Activated CD4-positive, alpha-beta T cell treated with anti-CD3 and anti-CD28 coated beads for 4 hours (primary cell): ENCODE measurements at regions not wholly inside any gene's neighbourhood (a gene's known extent, or its start where the extent isn't known, plus 50 kb on each side); places are given as distances from the start of the nearest gene placed in this dataset.

Experiments used
- DNase-seq, 2 donors: peaks; one replicate each; pipeline ENCODE4 v3.0.0-alpha.2; 2020

- DNase-seq: no peak
Measured at GRCh38 chr14:65252482-65253255, 150.4 kb upstream of the MAX start.

GRCh38 chr14:65255029-65255545 is 152.8 kb upstream of the MAX start:
- no peak for DNase-seq

GRCh38 chr14:65255583-65256461 is 153.5 kb upstream of the MAX start:
- DNase-seq: no peak

- DNase-seq: no peak
Measured at GRCh38 chr14:65256714-65257113, 154.4 kb upstream of the MAX start.

GRCh38 chr14:65257425-65257824 is 155.1 kb upstream of the FUT8 start:
- DNase-seq: no peak

- DNase-seq: no peak
Measured at GRCh38 chr14:65258391-65258790, 154.1 kb upstream of the FUT8 start.

GRCh38 chr14:65259000-65259399 is 153.5 kb upstream of the FUT8 start:
- no peak for DNase-seq

GRCh38 chr14:65260786-65261185 is 151.7 kb upstream of the FUT8 start:
- no peak for DNase-seq

GRCh38 chr14:65261425-65261920 is 151.1 kb upstream of the FUT8 start:
- DNase-seq: no peak

- no peak for DNase-seq
Measured at GRCh38 chr14:65261946-65262345, 150.6 kb upstream of the FUT8 start.

GRCh38 chr14:65263177-65263788 is 149.2 kb upstream of the FUT8 start:
- no peak for DNase-seq

GRCh38 chr14:65267856-65268255 is 144.7 kb upstream of the FUT8 start:
- DNase-seq: no peak

- no peak for DNase-seq
Measured at GRCh38 chr14:65268594-65268993, 143.9 kb upstream of the FUT8 start.

GRCh38 chr14:65269732-65270131 is 142.8 kb upstream of the FUT8 start:
- no peak for DNase-seq

- no peak for DNase-seq
Measured at GRCh38 chr14:65277027-65277426, 135.5 kb upstream of the FUT8 start.

GRCh38 chr14:65277580-65278270 is 134.8 kb upstream of the FUT8 start:
- no peak for DNase-seq

GRCh38 chr14:65278589-65278988 is 133.9 kb upstream of the FUT8 start:
- DNase-seq: no peak

- no peak for DNase-seq
Measured at GRCh38 chr14:65279510-65279909, 133.0 kb upstream of the FUT8 start.

GRCh38 chr14:65279958-65280357 is 132.6 kb upstream of the FUT8 start:
- no peak for DNase-seq

GRCh38 chr14:65280653-65281052 is 131.9 kb upstream of the FUT8 start:
- DNase-seq: no peak

GRCh38 chr14:65281991-65282895 is 130.3 kb upstream of the FUT8 start:
- DNase-seq: no peak

GRCh38 chr14:65282896-65283253 is 129.7 kb upstream of the FUT8 start:
- no peak for DNase-seq
